ENCODE measurements at regions not wholly inside any gene's neighbourhood (a gene's known extent, or its start where the extent isn't known, plus 50 kb on each side); places are given as distances from the start of the nearest gene placed in this dataset.
"Not testable (repeated sequence)": the region's sequence is repeated elsewhere in the genome, so short reads cannot be mapped to it uniquely, and the experiment has no call there.

DNA sequence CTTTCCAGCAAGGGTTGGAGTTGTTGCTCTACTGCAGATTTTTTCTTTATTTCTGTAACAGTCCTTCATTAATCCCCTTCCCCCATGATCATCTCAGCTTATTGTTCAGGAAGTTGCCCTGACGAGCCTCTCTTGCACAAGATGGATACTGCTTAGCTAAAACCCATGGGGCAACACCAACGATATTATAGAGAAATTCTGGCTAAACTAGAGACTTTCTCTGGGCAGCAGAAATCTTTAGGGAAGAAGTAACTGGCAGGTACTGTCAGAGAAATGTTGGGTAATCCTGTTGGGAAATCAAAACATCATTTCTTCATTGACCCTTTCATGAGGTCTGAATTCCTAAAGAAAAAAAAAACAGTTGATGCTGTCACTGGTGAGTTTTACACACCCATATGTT is 921.3 kb downstream of the NLGN4X start:
- Mint-ChIP-seq H3K27me3 (no peaks in the 10 kb centered on the region), H3K36me3 (no peaks in the 10 kb centered on the region), H3K27ac (no peak overlapping the region), H3K4me3 (no peak overlapping the region), H3K4me1 (no peaks in the 10 kb centered on the region), H3K9me3 (peaks cover 0 to 13% (median 4%) of the 10 kb centered on the region in 5 donors)
- Histone ChIP-seq H3K9me3 (ENCODE audit: low read length) (no peaks in the 10 kb centered on the region), H3K27ac (ENCODE audit: low read depth, low read length) (no peak overlapping the region), H3K36me3 (ENCODE audit: insufficient read depth, low read length) (no peaks in the 10 kb centered on the region), H3K27me3 (ENCODE audit: insufficient read depth, low read length, poor library complexity, severe bottlenecking) (no peaks in the 10 kb centered on the region), H3K4me3 (ENCODE audit: low read length) (no peak overlapping the region), H3K4me1 (ENCODE audit: insufficient read depth, low read length) (no peaks in the 10 kb centered on the region)
- ChIA-PET CTCF (no interaction called here), POLR2A (no interaction called here)
- no peak for DNase-seq

DNA sequence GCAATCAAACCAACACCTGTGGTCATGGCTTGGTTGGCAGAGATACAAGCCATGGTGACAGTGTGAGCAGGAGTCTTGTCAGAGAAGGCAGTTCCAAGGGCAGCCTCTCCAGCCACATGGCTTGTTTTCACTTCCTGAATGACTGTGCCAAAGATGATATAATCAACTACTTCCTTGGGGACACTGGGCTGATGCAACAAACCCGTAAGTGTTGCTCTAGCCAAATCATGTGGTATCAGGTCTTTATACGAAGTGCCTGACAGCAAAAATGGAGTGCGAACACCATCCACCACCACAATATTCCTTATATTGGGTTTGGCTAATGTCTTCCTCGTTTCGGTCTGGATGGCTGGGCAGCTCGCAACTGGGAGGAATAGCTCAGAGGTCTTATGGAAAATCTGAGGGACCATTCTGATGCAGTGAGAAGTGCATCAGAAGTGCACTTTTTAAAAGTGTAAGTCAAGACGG is 922.0 kb downstream of the NLGN4X start:
- Histone ChIP-seq H3K36me3 (ENCODE audit: insufficient read depth, low read length) (no peaks in the 10 kb centered on the region), H3K4me1 (ENCODE audit: insufficient read depth, low read length) (no peaks in the 10 kb centered on the region), H3K27ac (ENCODE audit: low read depth, low read length) (no peak overlapping the region), H3K27me3 (ENCODE audit: insufficient read depth, low read length, poor library complexity, severe bottlenecking) (no peaks in the 10 kb centered on the region), H3K4me3 (ENCODE audit: low read length) (no peak overlapping the region), H3K9me3 (ENCODE audit: low read length) (no peaks in the 10 kb centered on the region)
- Mint-ChIP-seq H3K36me3 (no peaks in the 10 kb centered on the region), H3K9me3 (peaks cover 0 to 13% (median 4%) of the 10 kb centered on the region in 5 donors), H3K27ac (no peak overlapping the region), H3K4me1 (no peaks in the 10 kb centered on the region), H3K4me3 (no peak overlapping the region), H3K27me3 (no peaks in the 10 kb centered on the region)
- ChIA-PET POLR2A (no interaction called here), CTCF (no interaction called here)
- no peak for DNase-seq

DNA sequence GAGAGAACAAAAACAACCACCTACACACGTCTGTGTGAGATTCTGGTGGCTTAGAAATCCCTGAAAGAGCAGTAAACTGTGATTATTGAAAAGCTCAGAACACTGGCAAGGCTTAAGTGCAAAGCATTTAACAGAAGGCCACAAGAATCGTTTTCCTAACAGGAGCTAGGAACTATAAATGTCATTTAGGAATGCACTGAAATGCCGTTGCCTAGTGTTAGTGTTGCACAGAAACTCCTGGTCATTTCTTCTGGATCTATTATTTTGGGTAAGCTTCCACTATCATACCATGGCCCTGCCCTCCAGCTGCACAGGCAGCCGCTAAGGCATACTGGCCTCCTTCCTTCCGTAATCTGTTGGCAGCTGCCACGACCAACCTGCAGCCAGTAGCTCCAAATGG is 923.2 kb downstream of the NLGN4X start:
- H3K9me3 Mint-ChIP-seq, result peaks cover 0 to 13% (median 4%) of the 10 kb centered on the region in 5 donors
- H3K36me3 Mint-ChIP-seq, result no peaks in the 10 kb centered on the region
- H3K4me3 ChIP-seq (ENCODE audit: low read length), result no peak overlapping the region
- H3K27me3 Mint-ChIP-seq, result no peaks in the 10 kb centered on the region
- H3K27me3 ChIP-seq (ENCODE audit: insufficient read depth, low read length, poor library complexity, severe bottlenecking), result no peaks in the 10 kb centered on the region
- CTCF ChIA-PET, result no interaction called here
- no peak overlapping the region for H3K27ac ChIP-seq (ENCODE audit: low read depth, low read length)
- H3K4me1 Mint-ChIP-seq, result no peaks in the 10 kb centered on the region
- POLR2A ChIA-PET, result no interaction called here
- no peak overlapping the region for H3K27ac Mint-ChIP-seq
- H3K36me3 ChIP-seq (ENCODE audit: insufficient read depth, low read length), result no peaks in the 10 kb centered on the region
- no peak for DNase-seq
- H3K4me3 Mint-ChIP-seq, result no peak overlapping the region
- H3K4me1 ChIP-seq (ENCODE audit: insufficient read depth, low read length), result no peaks in the 10 kb centered on the region
- no peaks in the 10 kb centered on the region for H3K9me3 ChIP-seq (ENCODE audit: low read length)

DNA sequence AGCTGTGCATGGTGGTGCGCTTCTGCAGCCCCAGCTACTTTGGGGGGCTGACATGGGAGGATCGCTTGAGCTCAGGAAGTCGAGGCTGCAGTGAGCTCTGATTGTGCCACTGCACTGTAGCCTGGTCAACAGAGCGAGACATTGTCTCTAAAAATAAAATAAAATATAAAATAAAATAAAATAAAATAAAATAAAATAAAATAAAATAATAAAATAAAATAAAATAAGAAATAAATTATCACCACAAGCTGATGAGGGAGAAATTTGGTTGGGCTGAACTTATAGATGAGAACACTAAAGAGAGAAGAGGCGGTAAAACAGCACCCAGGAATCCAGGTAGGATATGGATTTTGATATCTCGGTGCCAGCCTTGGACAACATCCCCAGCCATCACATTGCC is 933.7 kb downstream of the NLGN4X start:
- CTCF ChIA-PET, result no interaction called here
- H3K36me3 Mint-ChIP-seq, result no peaks in the 10 kb centered on the region
- no peaks in the 10 kb centered on the region for H3K4me1 ChIP-seq (ENCODE audit: insufficient read depth, low read length)

DNA sequence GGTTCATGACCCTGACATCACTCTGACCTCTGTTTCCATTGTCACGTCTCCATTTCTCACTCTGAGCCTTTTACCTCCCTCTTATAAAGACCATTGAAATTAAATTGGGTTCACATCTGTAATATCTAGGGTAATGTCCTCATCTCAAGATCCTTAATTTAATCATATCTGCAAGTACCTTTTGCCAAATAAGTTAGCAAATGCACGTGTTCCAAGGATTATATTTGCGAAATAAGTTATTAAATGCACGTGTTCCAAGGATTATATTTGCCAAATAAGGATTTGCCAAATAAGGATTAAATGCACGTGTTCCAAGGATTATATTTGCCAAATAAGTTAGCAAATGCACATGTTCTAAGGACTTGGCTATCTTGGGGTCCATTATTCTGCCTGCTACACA is 938.0 kb downstream of the NLGN4X start:
- no peaks in the 10 kb centered on the region for H3K4me1 Mint-ChIP-seq
- Histone ChIP-seq H3K36me3 (ENCODE audit: insufficient read depth, low read length) (no peaks in the 10 kb centered on the region), H3K27me3 (ENCODE audit: insufficient read depth, low read length, poor library complexity, severe bottlenecking) (no peaks in the 10 kb centered on the region), H3K4me1 (ENCODE audit: insufficient read depth, low read length) (no peaks in the 10 kb centered on the region), H3K9me3 (ENCODE audit: low read length) (no peaks in the 10 kb centered on the region), H3K4me3 (ENCODE audit: low read length) (no peak overlapping the region), H3K27ac (ENCODE audit: low read depth, low read length) (no peak overlapping the region)
- ChIA-PET CTCF (no interaction called here), POLR2A (no interaction called here)
- no peak overlapping the region for H3K27ac Mint-ChIP-seq
- H3K27me3 Mint-ChIP-seq, result no peaks in the 10 kb centered on the region
- H3K9me3 Mint-ChIP-seq, result peaks cover 10 to 25% (median 16%) of the 10 kb centered on the region in 5 donors
- DNase-seq, result no peak
- no peak overlapping the region for H3K4me3 Mint-ChIP-seq
- no peaks in the 10 kb centered on the region for H3K36me3 Mint-ChIP-seq

More for the DNA sequence above, 933.7 kb downstream of the NLGN4X start:
- Mint-ChIP-seq H3K4me3 (no peak overlapping the region), H3K27ac (no peak overlapping the region), H3K27me3 (no peaks in the 10 kb centered on the region), H3K4me1 (no peaks in the 10 kb centered on the region), H3K9me3 (peaks cover 7 to 15% (median 8%) of the 10 kb centered on the region in 5 donors)
- no peaks in the 10 kb centered on the region for H3K36me3 ChIP-seq (ENCODE audit: insufficient read depth, low read length)
- DNase-seq, result no peak
- H3K27me3 ChIP-seq (ENCODE audit: insufficient read depth, low read length, poor library complexity, severe bottlenecking), result no peaks in the 10 kb centered on the region
- no peak overlapping the region for H3K27ac ChIP-seq (ENCODE audit: low read depth, low read length)
- POLR2A ChIA-PET, result no interaction called here
- H3K9me3 ChIP-seq (ENCODE audit: low read length), result no peaks in the 10 kb centered on the region
- H3K4me3 ChIP-seq (ENCODE audit: low read length), result no peak overlapping the region

DNA sequence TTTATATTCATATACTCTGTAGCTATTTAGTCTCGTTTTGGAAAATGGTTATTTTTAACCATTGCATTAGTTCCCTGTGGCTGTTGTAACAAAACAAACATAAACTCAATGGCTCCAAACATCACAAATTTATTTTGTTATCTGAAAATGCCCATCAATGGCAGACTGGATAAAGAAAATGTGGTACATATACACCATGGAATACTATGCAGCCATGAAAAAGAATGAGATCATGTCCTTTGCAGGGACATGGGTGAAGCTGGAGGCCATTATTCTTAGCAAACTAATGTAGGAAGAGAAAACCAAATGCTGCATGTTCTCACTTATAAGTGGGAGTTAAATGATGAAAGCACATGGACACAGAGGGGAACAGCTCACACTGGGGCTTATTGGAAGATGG is 938.7 kb downstream of the NLGN4X start:
- POLR2A ChIA-PET; H3K27ac ChIP-seq (ENCODE audit: low read depth, low read length); H3K4me3 Mint-ChIP-seq; H3K4me1 Mint-ChIP-seq; CTCF ChIA-PET; H3K27me3 Mint-ChIP-seq; H3K27ac Mint-ChIP-seq; H3K9me3 ChIP-seq (ENCODE audit: low read length); H3K36me3 Mint-ChIP-seq; H3K27me3 ChIP-seq (ENCODE audit: insufficient read depth, low read length, poor library complexity, severe bottlenecking); H3K4me1 ChIP-seq (ENCODE audit: insufficient read depth, low read length); DNase-seq; H3K36me3 ChIP-seq (ENCODE audit: insufficient read depth, low read length); H3K4me3 ChIP-seq (ENCODE audit: low read length): not testable (repeated sequence)
- H3K9me3 Mint-ChIP-seq, result peaks cover 10 to 25% (median 18%) of the 10 kb centered on the region in 5 donors

DNA sequence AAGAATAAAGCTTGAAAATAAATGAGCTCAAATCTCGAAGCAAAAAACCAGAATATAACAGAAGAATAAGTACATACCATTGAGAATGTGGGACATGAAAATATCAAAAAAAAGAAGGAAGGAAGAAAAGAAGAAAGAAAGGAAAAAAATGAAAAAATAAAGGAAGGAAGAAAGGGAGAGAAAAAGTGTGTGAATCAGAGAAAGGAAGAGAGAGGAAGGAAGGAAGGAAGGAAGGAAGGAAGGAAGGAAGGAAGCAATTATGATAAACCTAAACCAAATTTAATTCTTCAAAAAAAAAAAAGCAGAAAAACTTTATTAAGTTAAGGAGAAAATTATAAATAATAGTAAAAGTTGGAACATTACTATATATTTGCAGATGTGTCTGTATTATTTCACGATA is 949.8 kb downstream of the NLGN4X start:
- no peaks in the 10 kb centered on the region for H3K36me3 ChIP-seq (ENCODE audit: insufficient read depth, low read length)
- no peaks in the 10 kb centered on the region for H3K27me3 Mint-ChIP-seq
- H3K4me3 Mint-ChIP-seq, result no peak overlapping the region
- H3K4me1 ChIP-seq (ENCODE audit: insufficient read depth, low read length), result no peaks in the 10 kb centered on the region
- ChIA-PET POLR2A (no interaction called here), CTCF (no interaction called here)
- no peak overlapping the region for H3K27ac Mint-ChIP-seq
- no peaks in the 10 kb centered on the region for H3K27me3 ChIP-seq (ENCODE audit: insufficient read depth, low read length, poor library complexity, severe bottlenecking)
- peaks cover 0 to 25% (median 10%) of the 10 kb centered on the region in 5 donors for H3K9me3 Mint-ChIP-seq
- no peak overlapping the region for H3K4me3 ChIP-seq (ENCODE audit: low read length)
- no peak overlapping the region for H3K27ac ChIP-seq (ENCODE audit: low read depth, low read length)
- no peaks in the 10 kb centered on the region for H3K36me3 Mint-ChIP-seq
- no peak for DNase-seq
- H3K9me3 ChIP-seq (ENCODE audit: low read length), result no peaks in the 10 kb centered on the region
- no peaks in the 10 kb centered on the region for H3K4me1 Mint-ChIP-seq

DNA sequence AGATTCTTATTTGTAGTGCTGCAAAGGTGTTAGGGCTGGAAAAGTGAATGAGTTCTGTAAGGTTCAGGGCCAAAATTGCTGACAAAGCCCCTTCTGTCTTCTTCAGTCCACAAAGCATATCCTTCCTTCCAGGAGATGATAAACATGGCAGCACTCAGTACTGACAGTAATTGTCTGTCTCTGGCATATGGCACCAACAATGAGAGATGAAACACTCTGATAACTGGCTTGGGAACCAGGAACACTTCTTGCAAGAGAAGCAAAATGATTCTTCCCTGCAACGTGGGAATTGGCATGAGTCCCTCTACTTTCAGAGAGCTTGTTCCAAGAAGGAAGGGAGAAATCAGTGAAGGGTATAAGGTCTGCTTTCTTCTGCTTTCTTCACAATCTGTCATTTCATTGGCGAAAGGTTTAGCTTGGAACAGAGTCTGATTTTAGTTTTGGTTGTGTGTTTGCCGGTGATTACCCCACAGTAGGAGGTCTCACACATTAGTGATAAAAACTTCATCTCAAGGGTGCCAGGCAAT is 963.3 kb downstream of the NLGN4X start:
- H3K4me1 Mint-ChIP-seq, result no peaks in the 10 kb centered on the region
- POLR2A ChIA-PET, result no interaction called here
- CTCF ChIA-PET, result no interaction called here

DNA sequence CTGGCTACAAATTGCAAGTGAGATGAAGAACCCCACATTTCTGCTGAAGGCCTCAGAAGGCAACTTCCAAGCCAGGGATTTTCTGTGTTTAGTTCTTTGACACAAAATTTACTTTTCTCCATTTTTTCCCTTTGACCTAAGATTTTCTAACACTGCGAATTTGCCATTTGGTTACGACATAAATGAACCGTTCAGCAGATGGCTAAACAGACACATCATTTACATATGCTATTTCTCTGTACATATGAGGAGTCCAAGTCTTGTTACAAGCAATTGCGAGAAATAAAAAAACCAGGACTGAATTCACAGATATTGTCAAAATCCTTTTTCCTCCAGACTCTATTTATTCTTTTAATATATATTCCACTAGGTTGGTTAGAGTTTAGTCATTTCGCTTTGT is 978.6 kb downstream of the NLGN4X start:
- H3K36me3 ChIP-seq (ENCODE audit: insufficient read depth, low read length), result no peaks in the 10 kb centered on the region
- Mint-ChIP-seq H3K27me3 (no peaks in the 10 kb centered on the region), H3K9me3 (peaks cover 0 to 10% (median 4%) of the 10 kb centered on the region in 5 donors), H3K36me3 (no peaks in the 10 kb centered on the region), H3K27ac (no peak overlapping the region), H3K4me3 (no peak overlapping the region), H3K4me1 (no peaks in the 10 kb centered on the region)
- H3K27ac ChIP-seq (ENCODE audit: low read depth, low read length), result no peak overlapping the region
- no peak for DNase-seq
- no peaks in the 10 kb centered on the region for H3K27me3 ChIP-seq (ENCODE audit: insufficient read depth, low read length, poor library complexity, severe bottlenecking)
- no peaks in the 10 kb centered on the region for H3K4me1 ChIP-seq (ENCODE audit: insufficient read depth, low read length)
- ChIA-PET POLR2A (no interaction called here), CTCF (no interaction called here)
- no peak overlapping the region for H3K4me3 ChIP-seq (ENCODE audit: low read length)
- H3K9me3 ChIP-seq (ENCODE audit: low read length), result no peaks in the 10 kb centered on the region

More for the DNA sequence above, 963.3 kb downstream of the NLGN4X start:
- Histone ChIP-seq H3K27me3 (ENCODE audit: insufficient read depth, low read length, poor library complexity, severe bottlenecking) (no peaks in the 10 kb centered on the region), H3K4me1 (ENCODE audit: insufficient read depth, low read length) (no peaks in the 10 kb centered on the region), H3K27ac (ENCODE audit: low read depth, low read length) (no peak overlapping the region), H3K9me3 (ENCODE audit: low read length) (no peaks in the 10 kb centered on the region), H3K36me3 (ENCODE audit: insufficient read depth, low read length) (no peaks in the 10 kb centered on the region), H3K4me3 (ENCODE audit: low read length) (no peak overlapping the region)
- Mint-ChIP-seq H3K27me3 (peaks cover 0 to 1% of the 10 kb centered on the region in 2 donors), H3K27ac (no peak overlapping the region), H3K36me3 (no peaks in the 10 kb centered on the region), H3K9me3 (peaks cover 0 to 11% (median 7%) of the 10 kb centered on the region in 5 donors), H3K4me3 (no peak overlapping the region)
- no peak for DNase-seq

Data from CD8-positive, alpha-beta memory T cell (primary cell).